Stimulated activated CD8-positive, alpha-beta memory T cell treated with anti-CD3 and anti-CD28 coated beads, Interleukin-4, amount 100 ng/mL, for 1 hour (primary cell): ENCODE measurements at regions not wholly inside any gene's neighbourhood (a gene's known extent, or its start where the extent isn't known, plus 50 kb on each side); places are given as distances from the start of the nearest gene placed in this dataset.
"Not testable (repeated sequence)": the region's sequence is repeated elsewhere in the genome, so short reads cannot be mapped to it uniquely, and the experiment has no call there.

Experiments used
- DNase-seq, 2 donors: peaks; one replicate each; pipeline ENCODE4 v3.0.0-alpha.2; 2020; ENCODE audit warnings: low read depth in 2 of 2, low spot score in 1 of 2

DNA sequence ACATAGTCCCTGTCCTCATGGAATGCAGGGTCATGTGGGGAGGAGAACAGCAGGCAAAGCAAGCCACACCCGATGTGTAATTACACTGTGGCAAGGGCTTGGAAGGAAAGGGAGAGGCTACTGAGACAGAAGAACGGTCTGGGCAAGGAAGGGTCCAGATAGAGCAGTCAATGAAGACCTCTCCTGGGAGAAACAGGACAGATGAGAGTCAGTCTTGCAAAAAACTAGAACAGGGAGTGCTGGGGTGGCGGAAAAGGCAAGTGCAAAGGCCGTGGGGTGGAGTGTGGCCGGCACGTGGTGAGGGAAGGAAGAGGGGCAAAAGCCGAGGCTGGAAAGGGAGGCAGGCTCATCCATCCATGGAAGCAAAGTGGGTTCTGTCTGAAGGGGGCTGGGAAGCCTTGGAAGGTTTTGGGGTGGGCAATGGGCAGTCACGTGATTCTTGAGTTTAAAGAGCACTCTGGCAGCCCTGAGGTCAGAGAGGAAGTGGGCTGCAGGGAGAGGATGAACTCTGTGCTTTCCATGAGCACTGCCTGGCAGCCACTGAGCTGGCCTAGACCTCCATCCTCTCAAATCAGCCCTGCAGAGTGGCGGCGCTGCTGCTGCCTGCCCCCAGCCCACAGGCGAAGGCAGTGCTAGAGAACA is 182.2 kb downstream of the INHBB start:
- DNase-seq = no peak

DNA sequence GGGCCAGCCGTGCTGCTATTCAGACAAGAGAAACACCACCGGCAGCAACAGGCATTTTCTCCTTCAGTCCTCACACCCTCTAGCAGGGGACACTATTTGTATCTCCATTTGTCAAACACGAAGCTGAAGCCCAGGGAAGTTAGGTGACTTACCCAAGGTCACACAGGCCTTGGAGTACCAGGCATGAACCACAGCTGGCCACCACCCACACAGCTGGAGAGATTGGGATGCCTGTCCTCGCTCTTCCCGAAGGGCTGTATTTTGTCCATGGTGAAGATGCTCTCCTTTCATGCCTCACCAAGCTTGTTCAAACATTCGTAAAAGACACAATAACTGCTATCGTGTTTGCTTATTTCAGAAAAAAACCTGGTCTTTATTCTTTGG is 182.7 kb downstream of the INHBB start:
- DNase-seq = no peak

DNA sequence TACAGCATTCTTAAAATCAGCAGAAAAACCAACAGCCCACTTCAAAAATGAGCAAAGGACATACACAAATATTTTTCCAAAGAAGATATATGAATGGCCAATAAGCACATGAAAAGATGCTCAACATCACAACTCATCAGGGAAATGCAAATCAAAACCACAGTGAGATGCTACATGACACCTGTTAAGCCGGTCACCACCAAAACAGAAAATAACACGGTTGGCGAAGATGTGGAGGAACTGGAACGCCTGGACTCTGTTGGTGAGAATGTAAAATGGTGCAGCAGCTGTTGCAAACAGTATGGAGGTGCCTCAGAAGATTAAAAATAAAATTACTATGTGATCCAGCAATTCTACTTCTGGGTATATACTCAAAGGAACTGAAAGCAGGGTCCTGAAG is 184.8 kb downstream of the INHBB start:
- no peak for DNase-seq

DNA sequence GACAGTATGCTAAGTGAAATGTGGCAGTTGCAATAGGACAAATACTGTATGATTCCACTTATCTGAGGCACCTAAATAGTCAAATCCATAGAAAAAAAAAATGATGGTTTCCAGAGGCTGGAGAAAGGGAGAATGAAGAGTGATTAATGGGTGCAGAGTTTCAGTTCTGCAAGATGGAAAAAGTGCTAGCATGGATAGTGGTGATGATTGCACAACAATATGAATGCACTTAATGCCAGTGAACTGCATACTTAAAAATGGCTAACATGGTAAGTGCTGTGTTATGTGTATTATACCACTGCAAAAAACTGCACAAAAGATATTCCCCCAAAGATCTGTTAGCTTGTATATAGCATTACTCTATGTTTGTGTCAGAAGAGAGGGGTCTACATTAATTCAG is 185.4 kb downstream of the INHBB start:
- no peak for DNase-seq

DNA sequence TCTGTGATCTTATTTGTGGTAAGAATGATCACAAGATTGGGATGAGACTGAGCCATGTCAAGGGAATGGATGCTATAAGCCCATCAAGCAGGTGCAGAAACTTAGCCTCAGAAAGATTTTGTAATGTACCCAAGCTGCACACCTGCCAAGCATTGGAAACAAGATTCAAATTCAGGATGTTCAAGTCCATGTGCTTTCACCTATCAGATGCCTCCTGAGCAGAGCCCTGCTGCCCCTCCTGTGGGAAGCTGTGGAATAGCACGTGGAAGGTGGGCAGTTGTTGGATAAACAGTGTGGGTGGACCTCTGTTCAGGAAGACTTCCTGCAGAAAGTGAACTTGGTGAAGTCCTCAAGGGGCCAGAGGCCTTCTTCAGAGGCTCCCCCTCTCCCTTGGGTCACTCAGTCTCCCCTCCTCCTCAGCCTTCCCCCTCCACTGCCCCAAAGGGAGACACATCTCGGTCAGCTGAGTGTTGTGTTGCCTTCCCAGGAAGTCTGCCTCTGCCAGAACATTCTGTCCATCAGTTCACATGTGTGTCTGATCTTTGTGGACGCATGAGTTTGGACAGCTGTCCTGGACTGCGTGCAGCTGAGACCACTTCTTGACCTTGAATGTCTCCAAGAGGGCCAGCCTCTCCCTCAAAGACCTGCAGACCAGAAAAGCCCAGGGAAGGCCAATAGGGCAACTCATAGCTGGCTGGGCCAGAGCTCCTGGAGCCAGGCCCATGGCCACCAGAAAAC is 186.1 kb downstream of the INHBB start:
- DNase-seq = no peak

DNA sequence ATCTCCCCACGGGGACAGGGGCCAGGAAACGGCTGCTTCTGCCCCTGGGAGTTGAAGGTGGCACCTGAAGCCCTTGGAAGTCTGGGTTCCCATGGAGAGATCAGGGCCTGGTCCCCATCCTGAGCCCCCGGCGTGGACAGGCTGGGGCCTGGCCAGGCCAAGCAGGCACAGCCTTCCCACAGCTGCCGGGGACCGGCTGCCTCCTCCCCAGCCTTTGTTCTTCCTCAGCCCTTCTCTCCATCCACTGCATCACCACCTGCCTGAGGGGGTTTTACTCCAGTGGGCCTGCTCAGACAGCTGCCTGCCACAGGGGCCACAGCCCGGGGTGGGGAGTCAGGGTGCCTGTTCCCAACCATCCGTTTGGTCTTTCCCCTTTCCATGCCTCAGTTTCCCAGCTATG is 187.7 kb downstream of the INHBB start:
- DNase-seq = no peak

DNA sequence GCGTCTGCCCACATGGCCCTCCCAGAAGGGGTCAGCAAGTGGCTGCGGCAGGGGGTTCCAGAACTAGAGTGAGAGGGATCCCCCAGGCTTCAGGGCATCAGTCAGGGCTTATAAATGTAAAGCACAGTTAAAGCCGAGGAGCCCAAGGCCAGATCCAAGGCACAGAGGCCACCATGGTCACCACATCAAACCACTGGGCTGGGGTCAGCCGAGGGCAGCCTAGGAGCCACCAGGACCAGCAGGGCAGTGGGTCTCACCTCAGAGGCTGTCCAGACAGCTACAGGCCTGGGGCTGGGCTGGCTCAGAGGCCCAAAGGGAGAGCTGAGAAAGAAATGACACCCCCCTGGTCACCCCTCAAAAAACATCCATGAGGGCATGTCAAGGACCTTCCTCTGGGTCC is 188.5 kb downstream of the INHBB start:
- DNase-seq = no peak

DNA sequence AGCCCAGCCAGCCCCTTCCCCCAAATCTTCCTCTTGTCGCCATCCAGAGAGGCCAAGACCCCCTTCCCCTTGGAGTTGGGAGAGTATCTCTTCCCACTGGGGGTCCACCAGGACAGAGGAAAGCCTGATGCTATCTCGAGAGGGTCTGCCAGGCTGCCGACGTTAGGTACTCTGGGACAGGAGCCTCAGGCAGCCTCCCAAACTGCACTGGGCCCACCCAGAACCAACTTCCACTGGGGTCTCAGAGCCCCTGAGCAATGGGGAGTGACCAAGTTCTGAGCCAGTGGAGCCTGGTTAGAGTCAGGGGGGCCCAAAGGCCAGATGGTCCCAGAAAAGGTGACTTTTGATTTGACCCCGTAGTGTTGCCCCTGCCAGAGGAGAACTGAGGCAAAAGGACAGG is 189.1 kb downstream of the INHBB start:
- DNase-seq = no peak

DNA sequence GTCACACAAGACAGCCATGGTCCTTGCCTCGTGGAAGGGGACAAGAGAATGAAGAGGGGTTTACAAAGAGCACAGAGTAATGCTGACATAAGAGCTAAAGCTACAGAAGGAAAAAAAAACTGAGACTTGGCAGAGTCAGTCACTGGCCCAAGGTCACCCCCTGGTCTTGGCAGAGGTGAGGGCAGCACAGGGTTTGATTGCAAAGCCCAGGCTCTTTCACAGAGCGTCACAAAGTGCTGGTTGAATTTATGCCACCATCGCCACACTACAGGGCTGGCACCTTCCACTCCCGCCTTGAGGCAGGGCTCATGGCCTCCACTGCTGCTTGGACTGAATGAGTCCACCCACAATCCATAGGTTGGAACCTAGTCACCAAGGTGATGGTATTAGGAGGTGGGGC is 190.2 kb downstream of the INHBB start:
- DNase-seq = no peak

DNA sequence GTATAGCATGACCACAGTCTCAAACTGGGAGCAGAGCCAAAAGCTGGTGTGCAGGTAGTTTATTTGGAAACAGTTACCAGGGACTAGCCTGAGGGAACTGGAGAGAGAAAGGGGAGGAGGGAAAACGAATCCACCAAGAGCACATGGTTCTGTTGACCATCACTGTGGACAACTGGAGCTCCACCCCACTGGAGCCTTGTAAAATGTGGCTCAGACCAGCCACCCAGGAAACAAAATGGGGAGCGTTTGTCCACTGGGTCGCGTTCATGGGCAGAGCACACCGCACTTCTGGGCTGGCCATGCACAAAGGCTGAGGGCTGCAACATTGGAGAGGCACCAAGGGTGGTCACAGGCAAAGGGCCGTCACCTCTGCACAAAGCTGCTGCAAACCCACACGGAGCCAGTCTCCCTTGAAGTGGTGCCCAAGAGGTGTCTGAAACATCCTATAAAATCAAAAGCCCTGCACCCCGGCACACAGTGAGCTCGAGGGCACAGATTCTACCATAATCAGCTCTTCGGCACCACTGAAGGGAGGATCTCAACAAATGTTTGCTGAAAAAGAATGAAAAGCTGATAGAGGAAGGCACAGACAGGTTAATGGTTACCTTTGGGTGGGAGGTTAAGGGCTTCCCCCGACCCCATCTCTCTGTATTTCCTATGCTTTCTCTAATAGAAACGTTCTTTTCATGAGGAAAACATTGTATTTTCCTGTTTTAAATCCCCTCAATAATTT is 192.9 kb downstream of the INHBB start:
- DNase-seq = no peak

DNA sequence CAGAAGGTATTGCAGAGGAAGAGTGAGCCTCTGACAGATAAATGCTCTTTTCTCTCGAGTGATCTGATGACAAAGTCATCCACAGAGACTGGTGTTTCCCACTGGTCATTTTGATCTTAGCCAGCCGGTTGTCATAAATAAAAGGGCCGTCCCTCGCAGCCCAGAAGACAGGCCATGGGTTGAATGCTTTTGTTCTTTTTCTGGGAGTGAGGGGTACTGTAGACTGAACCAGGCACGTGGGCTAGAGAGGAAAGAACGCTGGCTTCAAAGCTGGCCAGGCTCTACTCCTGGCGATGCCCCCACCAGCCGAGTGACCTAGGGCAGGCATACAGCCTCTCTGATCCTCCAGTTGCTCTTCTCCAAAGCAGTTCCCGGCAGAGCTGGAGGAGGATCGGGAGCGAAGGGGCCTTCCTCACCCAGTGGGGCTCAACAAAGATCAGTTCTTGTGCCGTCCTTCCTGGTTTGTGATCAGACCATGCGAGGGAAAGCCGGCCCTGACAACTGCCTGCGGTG is 193.5 kb downstream of the INHBB start:
- DNase-seq = no peak

DNA sequence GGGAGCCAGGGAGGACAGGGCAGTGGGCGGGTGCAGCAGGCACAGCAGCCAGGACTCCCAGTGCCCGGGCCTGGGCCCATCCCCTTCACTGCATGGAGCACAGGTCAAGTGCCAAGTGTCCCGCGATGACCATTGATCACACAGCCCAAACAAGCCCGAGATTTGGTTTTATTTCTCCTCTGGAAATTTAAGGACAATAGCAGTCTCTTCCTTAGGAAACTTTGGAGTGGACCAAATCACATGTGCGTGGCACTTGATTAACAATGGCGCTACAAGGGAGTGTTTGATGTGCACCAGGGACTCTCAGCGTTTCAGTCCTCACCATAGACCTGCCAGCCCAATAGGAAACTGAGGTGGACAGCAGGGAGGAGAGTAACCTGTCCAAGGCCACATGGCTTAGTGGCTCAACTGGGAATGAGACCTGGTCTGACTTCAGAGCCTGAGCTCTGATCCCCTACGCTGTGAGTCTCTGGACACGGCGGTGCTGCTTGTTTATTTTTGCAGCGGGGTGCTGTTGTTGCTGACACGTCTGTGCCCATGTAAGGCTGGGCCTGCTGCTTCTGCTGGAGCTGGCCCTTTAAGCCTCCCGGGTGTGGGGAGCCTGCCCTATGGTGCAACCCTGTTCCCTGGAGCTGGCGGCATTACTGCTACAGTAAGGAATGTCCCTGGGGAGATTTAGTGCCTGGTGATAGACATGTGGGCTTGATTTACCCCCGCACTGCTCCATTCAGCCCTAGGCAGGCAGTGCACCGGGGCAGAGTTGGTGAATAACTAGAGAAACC is 194.2 kb downstream of the INHBB start:
- DNase-seq = no peak

DNA sequence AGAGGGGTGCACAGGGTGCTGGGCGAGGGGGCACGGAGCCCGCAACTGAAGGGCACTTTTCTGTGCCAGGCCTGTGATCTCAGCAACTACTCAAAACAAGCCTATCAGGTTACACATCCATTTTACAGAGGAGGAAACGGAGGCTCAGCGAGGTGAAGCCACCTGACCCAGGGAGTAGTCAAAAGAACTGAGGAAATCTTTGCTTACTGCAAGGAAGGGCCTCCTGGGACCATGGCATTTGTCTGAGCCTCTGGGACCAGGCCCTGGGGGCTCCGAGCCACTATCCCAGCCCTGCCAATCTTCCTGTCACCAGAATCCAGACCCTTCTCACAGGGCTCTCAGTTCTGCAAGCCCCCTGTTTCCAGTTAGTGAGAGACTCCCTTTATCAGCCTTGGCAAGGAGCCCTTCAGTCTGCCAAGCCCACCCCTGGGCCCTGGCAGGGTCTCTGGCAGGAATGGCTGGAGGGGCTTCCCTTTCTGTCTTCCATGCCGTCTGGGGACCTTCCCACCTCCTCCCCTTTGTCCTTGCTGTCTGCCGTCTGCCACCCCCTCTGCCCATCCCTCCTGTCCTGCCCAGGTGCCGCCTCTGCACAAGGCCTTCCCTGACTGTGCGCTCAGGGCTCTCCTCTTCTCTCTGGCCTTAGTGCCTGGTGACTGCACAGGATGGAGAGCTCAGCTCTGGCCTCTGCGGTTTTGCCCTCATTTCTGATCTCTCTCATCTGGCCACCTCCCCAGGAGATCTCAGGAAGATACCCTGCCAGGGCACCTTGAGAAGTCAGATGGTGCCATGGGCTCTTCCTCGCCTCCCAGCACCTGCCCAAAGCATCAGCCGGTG is 194.7 kb upstream of the GLI2 start:
- DNase-seq = no peak

DNA sequence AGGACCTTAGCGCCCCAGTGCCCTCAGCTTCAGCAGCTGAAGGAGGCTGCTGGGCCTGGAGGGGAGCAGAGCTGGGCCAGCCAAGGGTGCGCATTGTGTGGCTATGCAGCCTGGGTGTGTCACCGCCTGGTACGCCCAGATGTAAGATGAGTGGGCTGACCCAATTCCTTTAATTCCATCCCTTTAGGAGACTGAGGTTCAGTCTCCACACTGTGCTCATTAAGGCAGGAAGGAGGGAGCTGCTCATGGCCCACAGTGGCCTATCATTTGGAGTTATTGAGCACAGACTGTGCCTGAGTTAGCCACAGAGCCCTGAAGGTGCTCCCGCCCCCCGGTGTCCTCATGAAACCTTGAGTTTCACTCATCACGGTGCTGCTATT is 194.1 kb upstream of the GLI2 start:
- DNase-seq = no peak

DNA sequence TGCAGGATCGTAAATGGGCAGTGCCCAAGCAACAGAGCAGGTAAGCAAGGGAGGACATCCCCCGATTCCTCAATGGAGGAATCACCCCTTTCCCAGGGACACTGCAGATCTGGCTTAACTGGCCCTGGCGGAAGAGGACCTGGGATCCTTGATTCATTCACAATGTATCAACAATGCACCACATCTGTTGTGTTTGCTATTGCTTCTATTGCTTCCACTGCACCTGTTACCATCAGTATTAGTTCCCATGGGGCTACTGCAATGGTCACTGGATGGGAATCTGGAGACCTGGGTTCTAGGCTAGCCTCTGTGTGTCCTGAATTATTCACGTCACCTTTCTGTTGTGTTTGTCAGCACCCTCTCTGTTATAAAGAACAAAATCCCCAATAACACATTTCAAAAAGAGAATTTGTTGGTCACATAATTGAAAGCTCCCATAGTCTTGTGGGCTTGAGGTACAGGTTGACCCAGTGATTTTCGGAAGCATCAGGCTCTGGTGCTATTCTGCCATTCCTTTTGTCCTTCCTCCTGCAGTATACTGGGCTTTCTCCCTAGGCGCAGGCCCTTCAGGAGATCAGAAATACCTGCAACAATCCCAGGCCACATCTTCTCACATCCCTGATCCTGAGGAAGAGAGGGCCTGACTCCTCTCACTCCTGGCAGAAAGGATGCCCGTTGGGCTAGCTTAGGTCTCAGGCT is 193.5 kb upstream of the GLI2 start:
- no peak for DNase-seq

DNA sequence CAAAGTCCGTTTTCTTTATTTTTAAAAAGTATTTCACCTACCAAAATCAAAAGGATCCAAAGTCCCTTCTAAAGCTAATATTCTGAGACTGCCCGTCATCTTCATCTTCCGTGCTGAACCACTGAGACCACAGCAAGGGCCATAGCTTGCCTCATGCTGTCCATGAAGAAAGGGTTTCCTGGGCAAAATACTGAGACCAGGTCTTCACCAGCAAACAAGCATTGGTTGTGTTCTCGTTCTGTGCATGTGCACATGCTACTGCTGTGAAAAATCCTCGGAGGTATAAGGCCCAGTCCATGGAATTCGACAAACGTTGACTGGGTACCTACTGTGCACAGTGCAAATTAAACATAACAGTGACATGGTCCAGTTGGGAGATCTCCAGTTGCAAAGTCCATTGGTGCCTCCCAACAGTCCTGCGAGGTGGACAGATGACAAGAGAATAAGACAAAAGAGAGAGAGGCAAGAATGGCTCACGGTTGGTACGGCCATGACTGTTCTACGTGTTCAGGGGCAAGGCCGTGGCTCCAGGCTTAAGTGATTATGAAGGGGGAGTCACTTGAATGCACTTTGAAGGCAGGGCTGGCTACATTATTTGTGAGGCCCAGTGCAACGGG is 192.6 kb upstream of the GLI2 start:
- DNase-seq = no peak

DNA sequence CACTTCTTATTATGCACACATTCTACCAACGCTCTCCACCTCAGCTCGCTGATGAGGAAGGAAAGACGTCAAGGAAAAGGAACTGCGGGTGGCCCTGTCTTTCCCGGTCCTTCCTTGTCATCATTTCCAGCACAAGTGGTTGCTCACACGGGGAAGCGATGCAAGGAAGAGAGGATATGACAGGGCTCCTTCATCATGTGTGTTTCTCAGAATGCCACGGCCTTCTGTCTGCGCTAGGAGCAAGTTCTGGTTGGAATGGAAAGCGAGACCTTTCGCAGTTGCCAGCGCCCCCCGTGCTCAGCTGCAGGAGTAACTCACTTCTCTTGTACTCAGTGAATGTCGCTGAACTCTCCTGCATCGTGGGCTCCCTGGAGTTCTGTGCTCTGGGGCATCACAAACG is 191.8 kb upstream of the GLI2 start:
- no peak for DNase-seq

DNA sequence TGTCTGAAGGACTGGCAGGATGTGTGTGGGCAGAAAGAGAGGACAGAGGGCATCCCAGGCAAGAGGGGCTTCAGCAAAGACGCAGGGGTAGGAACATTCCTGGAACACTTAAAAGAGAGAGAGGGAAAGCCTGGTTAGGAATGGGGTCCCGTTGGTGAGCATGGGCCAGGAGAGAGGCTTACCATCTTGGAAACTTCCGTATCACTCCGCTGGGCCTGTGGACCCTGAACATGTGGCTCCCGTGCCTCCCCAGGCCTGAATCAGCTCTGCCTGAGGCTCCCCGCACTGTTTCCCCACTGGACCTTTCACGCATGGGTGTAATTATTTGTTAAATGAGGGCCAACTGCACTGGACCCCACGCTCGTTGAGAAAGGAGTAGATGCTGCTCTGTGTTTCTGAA is 191.1 kb upstream of the GLI2 start:
- no peak for DNase-seq

DNA sequence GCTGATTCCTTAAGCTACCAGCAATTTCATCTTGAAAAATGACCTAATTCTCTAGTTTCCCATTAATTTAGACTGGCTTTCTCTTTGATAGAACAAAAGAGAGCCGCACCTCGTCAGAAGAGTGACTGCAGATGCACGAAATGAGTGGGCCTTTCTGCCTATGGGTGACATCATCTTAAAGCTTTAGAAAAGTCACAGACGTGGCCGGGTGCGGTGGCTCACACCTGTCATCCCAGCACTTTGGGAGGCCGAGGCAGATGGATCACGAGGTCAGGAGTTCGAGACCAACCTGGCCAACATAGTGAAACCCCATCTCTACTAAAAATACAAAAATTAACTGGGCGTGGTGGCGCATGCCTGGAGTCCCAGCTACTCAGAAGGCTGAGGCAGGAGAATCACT is 190.7 kb upstream of the GLI2 start:
- not testable (repeated sequence) for DNase-seq
